Esophagus (tissue), 2 donors: ENCODE measurements at regions not wholly inside any gene's neighbourhood (a gene's known extent, or its start where the extent isn't known, plus 50 kb on each side); places are given as distances from the start of the nearest gene placed in this dataset.

Experiments used
- H3K27ac ChIP-seq, 2 donors: one replicate each; pipeline ENCODE4 v1.5.1; 2013; ENCODE audit warnings: low read depth in 2 of 2, mild to moderate bottlenecking in 2 of 2, inconsistent platforms in 1 of 2, low read length in 1 of 2, moderate library complexity in 1 of 2
- H3K27me3 ChIP-seq, 2 donors: one replicate each; pipeline ENCODE4 v1.6.1; 2013; ENCODE audit warnings: low read length in 2 of 2, control low read depth in 1 of 2, mild to moderate bottlenecking in 1 of 2; ENCODE audit not compliant: insufficient read depth in 2 of 2, control insufficient read depth in 1 of 2
- H3K36me3 ChIP-seq, 2 donors: one replicate each; pipeline ENCODE4 v1.6.1; 2013; ENCODE audit warnings: low read length in 1 of 2; ENCODE audit not compliant: control insufficient read depth in 2 of 2, insufficient read depth in 2 of 2
- H3K4me1 ChIP-seq, 2 donors: one replicate each; pipeline ENCODE4 v1.6.1; 2013; ENCODE audit warnings: low read length in 1 of 2; ENCODE audit not compliant: control insufficient read depth in 2 of 2, insufficient read depth in 2 of 2
- H3K4me3 ChIP-seq, 2 donors: one replicate each; pipeline ENCODE4 v1.5.1; 2013; ENCODE audit warnings: low read length in 2 of 2, mild to moderate bottlenecking in 2 of 2, low read depth in 1 of 2, moderate library complexity in 1 of 2
- H3K9me3 ChIP-seq, 2 donors: one replicate each; pipeline ENCODE4 v1.6.1; 2013; ENCODE audit warnings: mild to moderate bottlenecking in 2 of 2, low read depth in 1 of 2, low read length in 1 of 2, moderate library complexity in 1 of 2; ENCODE audit not compliant: control insufficient read depth in 2 of 2, insufficient read depth in 1 of 2
- WGBS, 2 donors: extraction: QIAGEN DNeasy Blood & Tissue Kit; methylation state at CpG; one replicate each; pipeline ENCODE4 v1.1.7; 2013; 5-methylcytosine and 5-hydroxymethylcytosine counted together
- donor health status: healthy with polysubstance abuse.
- donor health status: Bipolar disorder and iron deficiency.

DNA sequence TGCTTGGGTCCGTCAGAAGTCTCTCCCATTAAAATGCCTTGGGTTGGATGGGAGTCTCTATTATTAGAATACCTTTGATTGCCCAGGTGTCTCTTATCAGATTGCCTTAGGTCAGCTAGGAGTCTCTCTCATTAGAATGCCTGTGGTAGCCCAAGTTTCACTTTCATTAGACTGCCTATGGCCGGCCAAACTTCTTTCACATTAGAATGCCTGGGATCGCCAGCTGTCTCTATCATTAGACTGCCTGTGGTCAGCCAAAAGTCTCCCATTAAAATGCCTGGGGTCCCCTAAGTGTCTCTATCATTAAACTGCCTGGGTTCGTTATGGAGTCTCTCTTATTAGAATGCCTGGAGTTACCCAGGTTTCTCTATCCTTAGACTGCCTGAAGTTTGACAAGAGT lies 1476.7 kb downstream of the UQCRFS1 start:
- Histone ChIP-seq H3K27me3 (no peaks in the 10 kb centered on the region), H3K9me3 (peaks cover 0 to 3% of the 10 kb centered on the region in 2 donors), H3K4me3 (no peak overlapping the region), H3K4me1 (no peaks in the 10 kb centered on the region), H3K27ac (no peak overlapping the region), H3K36me3 (no peaks in the 10 kb centered on the region)
- 91 to 92% methylated on average over 4 of the region's 4 CpGs for WGBS, 2 donors

DNA sequence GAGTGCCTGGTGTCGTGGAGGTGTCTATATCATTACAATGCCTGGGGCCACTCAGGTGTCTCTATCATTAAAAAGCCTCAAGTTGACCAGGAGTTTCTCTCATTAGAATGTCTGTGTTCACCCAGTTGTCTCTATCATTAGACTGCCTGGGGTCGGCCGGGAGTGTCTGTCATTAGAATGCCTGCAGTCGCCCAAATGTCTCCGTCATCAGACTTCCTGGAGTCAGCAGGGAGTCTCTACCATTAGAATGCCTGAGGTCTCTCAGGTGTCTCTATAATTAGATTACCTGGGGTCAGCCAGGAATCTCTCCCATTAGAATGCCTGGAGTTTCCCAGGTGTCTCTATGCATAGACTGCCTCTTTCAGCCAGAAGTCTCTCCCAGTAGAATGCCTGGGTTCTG lies 1477.6 kb downstream of the UQCRFS1 start:
- Histone ChIP-seq H3K4me3 (no peak overlapping the region), H3K9me3 (peaks cover 0 to 3% of the 10 kb centered on the region in 2 donors), H3K4me1 (no peaks in the 10 kb centered on the region), H3K27ac (no peak overlapping the region), H3K36me3 (no peaks in the 10 kb centered on the region), H3K27me3 (no peaks in the 10 kb centered on the region)
- 94% methylated on average over 5 of the region's 5 CpGs for whole genome bisulfite sequencing, 2 donors

DNA sequence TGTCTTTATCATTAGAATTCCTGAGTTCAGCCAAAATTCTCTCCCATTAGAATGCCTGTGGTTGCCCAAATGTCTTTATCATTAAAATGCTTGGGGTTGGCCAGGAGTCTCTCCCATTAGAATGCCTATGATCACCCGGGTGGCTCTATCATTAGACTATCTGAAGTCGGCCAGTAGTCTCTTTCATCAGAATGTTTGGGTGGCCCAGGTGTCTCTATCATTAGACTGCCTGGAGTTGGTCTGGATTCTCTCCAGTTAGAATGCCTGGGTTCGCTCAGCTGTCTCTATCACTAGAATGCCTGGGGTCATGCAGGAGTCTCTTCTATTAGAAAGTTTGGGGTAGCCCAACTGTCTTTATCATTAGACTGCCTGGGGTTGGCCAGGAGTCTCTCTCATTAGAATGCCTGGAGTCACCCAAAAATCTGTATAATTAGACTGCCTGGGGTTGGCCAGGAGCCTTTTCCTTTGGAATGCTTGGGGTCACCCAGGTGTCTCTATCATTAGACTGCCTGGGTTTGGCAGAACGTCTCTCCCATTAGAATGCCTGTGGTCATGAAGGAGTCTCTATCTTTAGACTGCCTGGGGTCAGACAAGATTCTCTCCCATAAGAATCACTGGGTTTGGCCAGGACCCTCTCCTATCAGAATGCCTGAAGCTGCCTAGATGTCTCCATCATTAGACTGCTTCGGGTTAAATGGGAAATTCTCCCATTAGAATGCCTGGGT lies 1478.3 kb downstream of the UQCRFS1 start:
- WGBS, 2 donors, result 85% methylated on average over 5 of the region's 5 CpGs
- H3K36me3 ChIP-seq, result no peaks in the 10 kb centered on the region

GRCh38 chr19:27733551-27734266 lies 1479.2 kb downstream of the UQCRFS1 start:
- no peak overlapping the region for H3K4me3 ChIP-seq
- H3K9me3 ChIP-seq, result peaks cover 0 to 3% of the 10 kb centered on the region in 2 donors
- WGBS, 2 donors, result 93 to 97% methylated on average over 4 of the region's 4 CpGs
- H3K27ac ChIP-seq, result no peak overlapping the region
- H3K27me3 ChIP-seq, result no peaks in the 10 kb centered on the region
- H3K36me3 ChIP-seq, result no peaks in the 10 kb centered on the region
- no peaks in the 10 kb centered on the region for H3K4me1 ChIP-seq

More for the DNA sequence above, 1478.3 kb downstream of the UQCRFS1 start:
- Histone ChIP-seq H3K9me3 (peaks cover 0 to 3% of the 10 kb centered on the region in 2 donors), H3K27me3 (no peaks in the 10 kb centered on the region), H3K4me1 (no peaks in the 10 kb centered on the region), H3K27ac (no peak overlapping the region), H3K4me3 (no peak overlapping the region)

- WGBS, 2 donors, result 88 to 94% methylated on average over 2 of the region's 2 CpGs
- H3K36me3 ChIP-seq, result no peaks in the 10 kb centered on the region
- no peaks in the 10 kb centered on the region for H3K9me3 ChIP-seq
These were observed 1483.6 kb downstream of the UQCRFS1 start for GRCh38 chr19:27729332-27729731.

GRCh38 chr19:27722625-27723024 lies 1490.3 kb downstream of the UQCRFS1 start:
- H3K9me3 ChIP-seq, result peaks cover 0 to 8% of the 10 kb centered on the region in 2 donors
- WGBS, 2 donors, result 79 to 81% methylated on average over 4 of the region's 4 CpGs

More at GRCh38 chr19:27729332-27729731, 1483.6 kb downstream of the UQCRFS1 start:
- H3K4me3 ChIP-seq, result no peak overlapping the region
- H3K4me1 ChIP-seq, result no peaks in the 10 kb centered on the region
- no peak overlapping the region for H3K27ac ChIP-seq
- H3K27me3 ChIP-seq, result no peaks in the 10 kb centered on the region

GRCh38 chr19:27720155-27720554 lies 1492.8 kb downstream of the UQCRFS1 start:
- no peak overlapping the region for H3K4me3 ChIP-seq
- H3K36me3 ChIP-seq, result no peaks in the 10 kb centered on the region
- no peaks in the 10 kb centered on the region for H3K27me3 ChIP-seq
- H3K4me1 ChIP-seq, result no peaks in the 10 kb centered on the region
- peaks cover 0 to 15% of the 10 kb centered on the region in 2 donors for H3K9me3 ChIP-seq
- WGBS, 2 donors, result 83 to 87% methylated on average over 5 of the region's 5 CpGs
- no peak overlapping the region for H3K27ac ChIP-seq

More at GRCh38 chr19:27722625-27723024, 1490.3 kb downstream of the UQCRFS1 start:
- Histone ChIP-seq H3K27ac (no peak overlapping the region), H3K36me3 (no peaks in the 10 kb centered on the region), H3K27me3 (no peaks in the 10 kb centered on the region), H3K4me1 (no peaks in the 10 kb centered on the region), H3K4me3 (no peak overlapping the region)

GRCh38 chr19:27719034-27719433 lies 1493.9 kb downstream of the UQCRFS1 start:
- Histone ChIP-seq H3K4me3 (no peak overlapping the region), H3K36me3 (no peaks in the 10 kb centered on the region), H3K27me3 (no peaks in the 10 kb centered on the region), H3K9me3 (peaks cover 0 to 15% of the 10 kb centered on the region in 2 donors), H3K27ac (no peak overlapping the region), H3K4me1 (no peaks in the 10 kb centered on the region)
- 87 to 89% methylated on average over 6 of the region's 6 CpGs for WGBS, 2 donors

DNA sequence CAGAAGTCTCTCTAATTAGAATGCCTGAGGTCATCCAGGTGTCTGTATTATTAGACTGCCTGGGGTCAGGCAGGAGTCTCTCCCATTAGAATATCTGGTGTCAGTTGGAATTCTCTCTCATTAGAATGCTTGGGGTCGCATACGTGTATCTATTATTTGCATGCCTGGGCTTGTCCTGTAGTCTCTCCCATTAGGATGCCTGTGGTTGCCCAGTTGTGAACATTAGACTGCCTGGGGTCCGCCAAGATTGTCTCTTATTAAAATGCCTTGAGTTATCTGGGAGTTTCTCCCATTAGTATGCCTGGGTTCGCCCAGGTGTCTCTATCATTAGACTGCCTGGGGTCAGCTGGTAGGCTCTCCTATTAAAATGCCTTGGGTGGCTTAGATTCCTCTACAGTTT lies 1494.7 kb downstream of the UQCRFS1 start:
- WGBS, 2 donors, result 75 to 76% methylated on average over 4 of the region's 4 CpGs
- no peak overlapping the region for H3K4me3 ChIP-seq
- H3K27me3 ChIP-seq, result no peaks in the 10 kb centered on the region
- peaks cover 0 to 15% of the 10 kb centered on the region in 2 donors for H3K9me3 ChIP-seq
- no peaks in the 10 kb centered on the region for H3K36me3 ChIP-seq
- no peak overlapping the region for H3K27ac ChIP-seq
- no peaks in the 10 kb centered on the region for H3K4me1 ChIP-seq
